IMR-90 (cell line): ENCODE measurements at regions not wholly inside any gene's neighbourhood (a gene's known extent, or its start where the extent isn't known, plus 50 kb on each side); places are given as distances from the start of the nearest gene placed in this dataset.

Source experiments
- ATAC-seq: fragments of 200-7000 bp; cut with Tn5 transposase; 2 replicates; pipeline ENCODE4 v1.9.1; 2020; ENCODE audit warnings: low read depth, mild to moderate bottlenecking, moderate library complexity
- BruUV-seq: library from RNA; stranded (reverse); fragments of 400-500 nt; replicated peaks from 2 replicates; lab custom pipeline; 2021; lab: Mats Ljungman, UMichigan
- CTCF ChIA-PET: fragments of 300-600 bp; formaldehyde crosslinking; extraction: SDS; loops from one replicate; lab custom pipeline; 2021; ENCODE audit warnings: antibody characterized with exemption; lab: Yijun Ruan, JAX
- POLR2A ChIA-PET: fragments of 300-600 bp; sonication (Branson Sonifier 250); formaldehyde crosslinking; loops from one replicate; lab custom pipeline; 2022; ENCODE audit warnings: antibody characterized with exemption; ENCODE audit not compliant: unreplicated experiment; lab: Charles Lee
- DNase-seq: peaks from one replicate; pipeline ENCODE4 v3.0.0; 2013
- H2AFZ ChIP-seq: replicated peaks from 2 replicates; pipeline ENCODE3; 2013; ENCODE audit warnings: low read length, mild to moderate bottlenecking; ENCODE audit not compliant: poor library complexity
- H2AK5ac ChIP-seq: 2 replicates; pipeline ENCODE4 v1.6.1; 2013; ENCODE audit warnings: low read depth, low read length, inconsistent platforms
- H2AK9ac ChIP-seq: replicated peaks from 2 replicates; pipeline ENCODE3; 2013; ENCODE audit warnings: mild to moderate bottlenecking, low read depth, low read length, moderate library complexity; ENCODE audit not compliant: poor library complexity
- H2BK120ac ChIP-seq: 2 replicates; pipeline ENCODE4 v1.6.1; 2013; ENCODE audit warnings: low read depth, low read length, inconsistent platforms
- H2BK15ac ChIP-seq: 3 replicates; pipeline ENCODE4 v1.6.1; 2013; ENCODE audit warnings: low read depth, low read length, inconsistent platforms
- H2BK20ac ChIP-seq: 2 replicates; pipeline ENCODE4 v1.6.1; 2013; ENCODE audit warnings: low read depth, mild to moderate bottlenecking, inconsistent platforms, low read length, moderate library complexity
- H2BK5ac ChIP-seq: 2 replicates; pipeline ENCODE4 v1.6.1; 2013; ENCODE audit warnings: mild to moderate bottlenecking, low read depth, low read length, inconsistent platforms; ENCODE audit not compliant: poor library complexity, severe bottlenecking
- H3K14ac ChIP-seq: replicated peaks from 2 replicates; pipeline ENCODE4 v1.6.1; 2013; ENCODE audit warnings: low read depth, low read length, inconsistent platforms
- H3K18ac ChIP-seq: 2 replicates; pipeline ENCODE4 v1.6.1; 2013; ENCODE audit warnings: low read depth, low read length, control low read depth
- H3K23ac ChIP-seq: 2 replicates; pipeline ENCODE4 v1.6.1; 2013; ENCODE audit warnings: low read depth, low read length, inconsistent platforms
- H3K27ac ChIP-seq: 2 replicates; pipeline ENCODE4 v1.5.1; 2013; ENCODE audit warnings: mild to moderate bottlenecking, control low read depth, low read length; ENCODE audit not compliant: insufficient read depth
- H3K27me3 ChIP-seq: 2 replicates; pipeline ENCODE4 v1.6.1; 2013; ENCODE audit warnings: low read length; ENCODE audit not compliant: control insufficient read depth, insufficient read depth
- H3K36me3 ChIP-seq: 2 replicates; pipeline ENCODE4 v1.6.1; 2013; ENCODE audit warnings: low read length, mixed read lengths; ENCODE audit not compliant: control insufficient read depth, insufficient read depth
- H3K4ac ChIP-seq: 2 replicates; pipeline ENCODE4 v1.6.1; 2013; ENCODE audit warnings: low read depth, low read length, inconsistent platforms
- H3K4me1 ChIP-seq: 2 replicates; pipeline ENCODE4 v1.6.1; 2013; ENCODE audit warnings: low read length, mixed read lengths; ENCODE audit not compliant: control insufficient read depth, insufficient read depth
- H3K4me2 ChIP-seq: 2 replicates; pipeline ENCODE4 v1.6.1; 2013; ENCODE audit warnings: low read depth, mild to moderate bottlenecking, control low read depth, low read length, moderate library complexity
- H3K4me3 ChIP-seq: 2 replicates; pipeline ENCODE4 v1.5.1; 2013; ENCODE audit warnings: low read depth, mild to moderate bottlenecking, control low read depth, low read length, moderate library complexity; ENCODE audit not compliant: insufficient read depth
- H3K56ac ChIP-seq: 2 replicates; pipeline ENCODE4 v1.6.1; 2013; ENCODE audit warnings: low read length, inconsistent platforms; ENCODE audit not compliant: insufficient read depth; ENCODE audit errors: extremely low read depth
- H3K79me1 ChIP-seq, 2 experiments: 2 replicates each; pipeline ENCODE4 v1.6.1; 2013; ENCODE audit warnings: low read length in 2 of 2, inconsistent platforms in 1 of 2, low read depth in 1 of 2
- H3K9ac ChIP-seq: 2 replicates; pipeline ENCODE4 v1.6.1; 2013; ENCODE audit warnings: low read depth, low read length, control low read depth
- H3K9me1 ChIP-seq: 2 replicates; pipeline ENCODE4 v1.6.1; 2013; ENCODE audit warnings: low read length, inconsistent platforms; ENCODE audit not compliant: insufficient read depth
- H3K9me3 ChIP-seq: 2 replicates; pipeline ENCODE4 v1.6.1; 2013; ENCODE audit warnings: low read length; ENCODE audit not compliant: control insufficient read depth, insufficient read depth
- H4K20me1 ChIP-seq: 2 replicates; pipeline ENCODE4 v1.6.1; 2013; ENCODE audit warnings: low read length, inconsistent platforms; ENCODE audit not compliant: insufficient read depth
- H4K5ac ChIP-seq: 2 replicates; pipeline ENCODE4 v1.6.1; 2013; ENCODE audit warnings: mild to moderate bottlenecking, low read depth, low read length, control low read depth
- H4K8ac ChIP-seq, 2 experiments: 2 replicates each; pipeline ENCODE4 v1.6.1; 2013; ENCODE audit warnings: low read depth in 2 of 2, low read length in 2 of 2, control low read depth in 1 of 2, inconsistent platforms in 1 of 2
- H4K91ac ChIP-seq: 2 replicates; pipeline ENCODE4 v1.6.1; 2013; ENCODE audit warnings: low read depth, low read length, inconsistent platforms; ENCODE audit not compliant: insufficient read depth
- CEBPB ChIP-seq: IDR thresholded peaks from 2 replicates; pipeline ENCODE4 v1.6.1; 2012; ENCODE audit warnings: low read depth, low read length, improper control_type of control experiment
- CHD1 ChIP-seq: IDR thresholded peaks from 2 replicates; pipeline ENCODE4 v1.6.1; 2012; ENCODE audit warnings: low read depth, low read length, improper control_type of control experiment
- ELK1 ChIP-seq: fragments of 150-350 bp; IDR thresholded peaks from 2 replicates; pipeline ENCODE4 v1.6.1; 2016; ENCODE audit warnings: low read depth, mild to moderate bottlenecking, low read length, moderate library complexity, borderline replicate concordance
- FOS ChIP-seq: fragments of 150-350 bp; IDR thresholded peaks from 2 replicates; pipeline ENCODE4 v1.6.1; 2016; ENCODE audit warnings: low read depth, low read length
- MAZ ChIP-seq: IDR thresholded peaks from 2 replicates; pipeline ENCODE4 v1.6.1; 2012; ENCODE audit warnings: low read depth, mild to moderate bottlenecking, low read length, improper control_type of control experiment, moderate library complexity, borderline replicate concordance
- RFX5 ChIP-seq: IDR thresholded peaks from 2 replicates; pipeline ENCODE4 v1.8.0; 2012; ENCODE audit warnings: low read depth, mild to moderate bottlenecking, low read length, moderate library complexity
- USF2 ChIP-seq: fragments of 150-350 bp; IDR thresholded peaks from 2 replicates; pipeline ENCODE4 v1.6.1; 2017; ENCODE audit warnings: mild to moderate bottlenecking, antibody characterized with exemption, low read length, low read depth
- WGBS, 2 experiments: methylation state at CpG; one replicate each; pipeline versions ENCODE4 v1.1.5 to v1.1.7; 2013; ENCODE audit warnings: missing lambda C conversion rate in 2 of 2; ENCODE audit not compliant: insufficient read length in 1 of 2; ENCODE audit errors: extremely low coverage in 2 of 2; 5-methylcytosine and 5-hydroxymethylcytosine counted together
- dilution Hi-C: fragments of 300-500 bp; cut with HindIII; formaldehyde crosslinking; loops from one replicate; pipeline ENCODE4 v1.14.3; 2018; ENCODE audit warnings: low sequenced_read_pairs; ENCODE audit not compliant: unreplicated experiment
- in situ Hi-C: fragments of 300-500 bp; cut with MboI; formaldehyde crosslinking; loops from 3 replicates; pipeline ENCODE4 v1.14.3; 2019; ENCODE audit warnings: low sequenced_read_pairs, inconsistent platforms, mixed read lengths
- intact Hi-C: fragments of 100-400 bp; cut with micrococcal nuclease; formaldehyde crosslinking; loops from 2 replicates; pipeline ENCODE4 v1.10.0; 2022

- POLR2A ChIA-PET = no interaction called here
- in situ Hi-C loops = no loop called here
Measured at GRCh38 chr5:10874541-10874940, 113.5 kb upstream of the DAP start.

More at GRCh38 chr5:10874541-10874940, 113.5 kb upstream of the DAP start:
- H2AFZ ChIP-seq = no peak overlapping the region
- no peaks in the 10 kb centered on the region for H3K36me3 ChIP-seq
- no peak overlapping the region for H4K8ac ChIP-seq
- intact Hi-C loops (no loop called here), dilution Hi-C loops (no loop called here)
- no peak overlapping the region for H3K4me3 ChIP-seq
- H3K9me1 ChIP-seq = 0 out of 2 replicates have a peak, but pooled peaks cover 4% of the 10 kb centered on the region
- no peaks in the 10 kb centered on the region; the same call in 1 of the 2 replicates for H3K27me3 ChIP-seq
- no peak overlapping the region for H2BK20ac ChIP-seq
- no peaks in the 10 kb centered on the region for H3K9me3 ChIP-seq
- no peak overlapping the region for H3K23ac ChIP-seq
- H2BK15ac ChIP-seq = no peak overlapping the region
- no peak for DNase-seq
- no peak overlapping the region for H2AK9ac ChIP-seq
- no peak overlapping the region for H4K5ac ChIP-seq
- no peak overlapping the region for H3K9ac ChIP-seq
- H3K27ac ChIP-seq = no peak overlapping the region
- CTCF ChIA-PET = interaction anchor here (0.9 kb wide), 1 partner anchor 18 kb away, joined by 5 read pairs; no protein-coding TSS in a partner anchor
- H3K4me1 ChIP-seq = no peaks in the 10 kb centered on the region; the same call in 1 of the 2 replicates
- no CpG with 5 or more reads among the region's 7 CpGs for WGBS, 2 experiments
- TF ChIP-seq CHD1 = no peak
- no peak for TF ChIP-seq USF2
- no peak for TF ChIP-seq ELK1
- TF ChIP-seq FOS = no peak
- no peak for TF ChIP-seq RFX5
- no peak for TF ChIP-seq CEBPB
- no peak for TF ChIP-seq MAZ
- H2AK5ac ChIP-seq = no peak overlapping the region
- no peak overlapping the region for H3K4me2 ChIP-seq
- no peak for ATAC-seq
- no TSS peak for BruUV-seq
- no peak overlapping the region for H2BK120ac ChIP-seq
- no peak overlapping the region for H4K91ac ChIP-seq
- H3K18ac ChIP-seq = no peak overlapping the region
- no peaks in the 10 kb centered on the region for H4K20me1 ChIP-seq
- H3K56ac ChIP-seq = no peak overlapping the region
- H3K4ac ChIP-seq = no peak overlapping the region
- H3K79me1 ChIP-seq = no peaks in the 10 kb centered on the region
- no peak overlapping the region for H2BK5ac ChIP-seq
- peak overlapping the region; percentile 33; the same call in 1 of the 2 replicates for H3K14ac ChIP-seq
